ENCODE measurements at regions not wholly inside any gene's neighbourhood (a gene's known extent, or its start where the extent isn't known, plus 50 kb on each side); places are given as distances from the start of the nearest gene placed in this dataset.

DNA sequence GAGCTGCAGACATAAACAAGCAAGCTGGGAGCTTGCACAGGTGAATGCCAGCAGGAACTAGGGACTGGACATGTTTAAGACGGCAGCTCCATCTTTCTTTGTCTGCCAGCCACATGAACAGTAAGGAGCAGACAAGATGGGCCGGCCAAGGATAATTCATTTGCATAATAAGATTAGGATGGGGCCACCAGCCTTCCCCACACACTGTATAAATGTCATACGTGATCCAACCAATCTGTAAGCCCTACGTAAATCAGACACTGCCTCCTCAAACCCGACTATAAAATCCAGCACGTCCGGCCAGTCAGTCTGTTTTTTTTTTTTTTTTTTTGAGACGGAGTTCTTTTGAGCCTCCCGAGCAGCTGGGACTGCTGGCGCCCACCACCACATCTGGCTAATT, 75.6 kb upstream of the BOD1L1 start:
- DNase-seq (ENCODE audit: low spot score), result no peak
- TF ChIP-seq, protein P1, sequence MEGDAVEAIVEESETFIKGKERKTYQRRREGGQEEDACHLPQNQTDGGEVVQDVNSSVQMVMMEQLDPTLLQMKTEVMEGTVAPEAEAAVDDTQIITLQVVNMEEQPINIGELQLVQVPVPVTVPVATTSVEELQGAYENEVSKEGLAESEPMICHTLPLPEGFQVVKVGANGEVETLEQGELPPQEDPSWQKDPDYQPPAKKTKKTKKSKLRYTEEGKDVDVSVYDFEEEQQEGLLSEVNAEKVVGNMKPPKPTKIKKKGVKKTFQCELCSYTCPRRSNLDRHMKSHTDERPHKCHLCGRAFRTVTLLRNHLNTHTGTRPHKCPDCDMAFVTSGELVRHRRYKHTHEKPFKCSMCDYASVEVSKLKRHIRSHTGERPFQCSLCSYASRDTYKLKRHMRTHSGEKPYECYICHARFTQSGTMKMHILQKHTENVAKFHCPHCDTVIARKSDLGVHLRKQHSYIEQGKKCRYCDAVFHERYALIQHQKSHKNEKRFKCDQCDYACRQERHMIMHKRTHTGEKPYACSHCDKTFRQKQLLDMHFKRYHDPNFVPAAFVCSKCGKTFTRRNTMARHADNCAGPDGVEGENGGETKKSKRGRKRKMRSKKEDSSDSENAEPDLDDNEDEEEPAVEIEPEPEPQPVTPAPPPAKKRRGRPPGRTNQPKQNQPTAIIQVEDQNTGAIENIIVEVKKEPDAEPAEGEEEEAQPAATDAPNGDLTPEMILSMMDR (IDR thresholded peaks at IDR 0.05; ENCODE audit: extremely low read depth, missing control alignments), result no peak

DNA sequence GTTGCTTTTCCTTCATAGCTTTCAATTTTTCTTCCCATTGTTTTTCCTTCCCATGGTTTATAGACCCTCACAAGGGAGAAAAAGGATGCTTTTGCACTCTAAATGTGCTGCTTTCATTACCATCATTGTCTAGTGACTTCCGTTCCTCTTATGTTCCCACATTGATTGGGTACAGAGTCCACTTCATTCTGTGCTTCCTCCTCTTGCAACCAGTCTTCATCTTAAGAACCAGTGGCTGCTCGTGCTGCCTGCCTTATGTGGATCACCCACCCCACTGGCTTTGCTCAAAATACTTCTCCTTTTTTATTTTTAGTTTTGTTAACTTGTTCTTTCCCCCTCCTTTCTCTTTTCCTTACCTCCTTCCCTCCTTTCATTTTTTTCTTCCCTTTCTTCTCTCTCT, 76.5 kb upstream of the BOD1L1 start:
- TF ChIP-seq, protein P1 (IDR thresholded peaks at IDR 0.05; ENCODE audit: extremely low read depth, missing control alignments), result no peak
- DNase-seq (ENCODE audit: low spot score), result no peak

DNA sequence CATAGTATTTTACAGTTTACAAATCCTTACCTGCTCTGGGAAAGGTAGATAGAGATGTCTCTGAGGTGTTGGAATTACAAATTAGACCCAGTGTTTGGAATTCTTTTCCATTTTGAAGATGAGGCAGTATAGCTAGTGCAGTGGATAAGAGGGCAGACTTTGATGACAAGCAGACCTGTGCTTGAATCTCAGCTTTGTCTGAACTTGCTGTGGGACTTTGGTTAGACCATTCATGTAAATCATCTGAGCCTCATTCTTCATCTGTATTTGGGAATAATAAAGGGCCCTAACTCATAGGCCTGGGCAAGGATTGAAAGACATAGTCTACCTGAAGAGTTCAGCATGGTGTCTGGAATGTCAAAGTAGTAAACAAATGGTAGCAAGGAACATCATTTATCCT, 77.2 kb upstream of the BOD1L1 start:
- TF ChIP-seq, protein P1 (IDR thresholded peaks at IDR 0.05; ENCODE audit: extremely low read depth, missing control alignments), result no peak
- DNase-seq (ENCODE audit: low spot score), result no peak

GRCh38 chr4:13705521-13706041, 78.1 kb upstream of the BOD1L1 start:
- TF ChIP-seq, protein P1 (IDR thresholded peaks at IDR 0.05; ENCODE audit: extremely low read depth, missing control alignments), result no peak
- DNase-seq (ENCODE audit: low spot score), result no peak

GRCh38 chr4:13706120-13706519, 78.6 kb upstream of the BOD1L1 start:
- TF ChIP-seq, protein P1 (IDR thresholded peaks at IDR 0.05; ENCODE audit: extremely low read depth, missing control alignments), result no peak
- DNase-seq (ENCODE audit: low spot score), result no peak

GRCh38 chr4:13706716-13707115, 79.2 kb upstream of the BOD1L1 start:
- TF ChIP-seq, protein P1 (IDR thresholded peaks at IDR 0.05; ENCODE audit: extremely low read depth, missing control alignments), result no peak
- DNase-seq (ENCODE audit: low spot score), result no peak

DNA sequence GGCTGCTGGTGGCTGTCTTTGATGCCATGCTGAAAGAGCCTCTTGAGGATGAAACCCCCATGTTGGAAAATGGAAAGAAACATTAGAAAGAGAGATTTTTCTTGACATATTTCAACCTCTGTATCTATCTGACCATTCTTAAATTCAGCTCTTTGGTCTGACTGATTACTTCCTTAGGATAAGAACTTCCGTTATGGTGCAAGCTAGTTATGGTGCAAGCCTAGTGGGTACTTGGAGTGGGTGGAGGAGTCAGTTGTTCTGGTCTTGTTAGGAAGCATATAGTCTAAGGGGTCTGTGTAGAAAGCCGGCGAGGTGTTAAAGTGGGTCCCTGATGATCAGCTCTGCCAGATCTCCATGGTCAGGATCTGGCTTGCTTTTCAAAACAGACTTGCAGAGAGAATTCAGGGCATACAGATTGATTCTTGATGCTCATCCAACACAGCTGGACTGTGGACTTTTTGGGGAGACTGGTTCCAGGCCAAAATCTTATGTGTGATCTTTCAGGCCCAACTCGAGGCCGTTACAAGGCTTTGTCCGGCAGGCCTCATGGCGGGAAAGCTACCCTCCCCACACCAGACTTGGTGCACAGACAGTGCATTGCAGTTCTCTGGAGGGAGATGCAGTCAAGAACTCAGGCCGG, 82.8 kb upstream of the BOD1L1 start:
- TF ChIP-seq, protein P1 (IDR thresholded peaks at IDR 0.05; ENCODE audit: extremely low read depth, missing control alignments), result no peak

More for the DNA sequence above, 82.8 kb upstream of the BOD1L1 start:
- no peak for DNase-seq (ENCODE audit: low spot score)

Measured in GM20000 (cell line).